ENCODE measurements at regions not wholly inside any gene's neighbourhood (a gene's known extent, or its start where the extent isn't known, plus 50 kb on each side); places are given as distances from the start of the nearest gene placed in this dataset.

DNA sequence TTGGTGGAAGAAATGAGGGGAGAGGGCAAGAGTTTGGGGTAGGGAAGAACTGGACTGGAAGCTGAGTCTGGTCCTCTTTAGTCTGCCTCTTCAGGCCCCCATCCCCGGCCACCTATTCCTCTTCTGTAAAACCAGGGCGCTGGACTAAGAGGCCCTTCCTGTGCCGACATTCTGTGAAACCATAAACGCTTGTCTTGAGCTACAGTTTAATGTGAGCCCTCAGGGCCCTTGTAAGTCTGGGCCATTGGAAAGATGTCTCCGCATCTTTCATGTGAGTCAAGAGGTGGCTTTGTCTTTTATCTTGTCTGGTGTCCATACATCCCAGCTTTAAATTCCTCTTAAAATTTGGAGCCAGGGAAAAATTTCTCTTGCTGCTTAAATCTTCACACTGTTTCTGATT is 90.6 kb downstream of the PLCE1 start (continued):
- TF ChIP-seq, protein P1, sequence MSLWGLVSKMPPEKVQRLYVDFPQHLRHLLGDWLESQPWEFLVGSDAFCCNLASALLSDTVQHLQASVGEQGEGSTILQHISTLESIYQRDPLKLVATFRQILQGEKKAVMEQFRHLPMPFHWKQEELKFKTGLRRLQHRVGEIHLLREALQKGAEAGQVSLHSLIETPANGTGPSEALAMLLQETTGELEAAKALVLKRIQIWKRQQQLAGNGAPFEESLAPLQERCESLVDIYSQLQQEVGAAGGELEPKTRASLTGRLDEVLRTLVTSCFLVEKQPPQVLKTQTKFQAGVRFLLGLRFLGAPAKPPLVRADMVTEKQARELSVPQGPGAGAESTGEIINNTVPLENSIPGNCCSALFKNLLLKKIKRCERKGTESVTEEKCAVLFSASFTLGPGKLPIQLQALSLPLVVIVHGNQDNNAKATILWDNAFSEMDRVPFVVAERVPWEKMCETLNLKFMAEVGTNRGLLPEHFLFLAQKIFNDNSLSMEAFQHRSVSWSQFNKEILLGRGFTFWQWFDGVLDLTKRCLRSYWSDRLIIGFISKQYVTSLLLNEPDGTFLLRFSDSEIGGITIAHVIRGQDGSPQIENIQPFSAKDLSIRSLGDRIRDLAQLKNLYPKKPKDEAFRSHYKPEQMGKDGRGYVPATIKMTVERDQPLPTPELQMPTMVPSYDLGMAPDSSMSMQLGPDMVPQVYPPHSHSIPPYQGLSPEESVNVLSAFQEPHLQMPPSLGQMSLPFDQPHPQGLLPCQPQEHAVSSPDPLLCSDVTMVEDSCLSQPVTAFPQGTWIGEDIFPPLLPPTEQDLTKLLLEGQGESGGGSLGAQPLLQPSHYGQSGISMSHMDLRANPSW (CRISPR knock-in tag; IDR thresholded peaks at IDR 0.05; ENCODE audit: borderline replicate concordance) = no peak
- TF ChIP-seq ARNTL (CRISPR knock-in tag; IDR thresholded peaks at IDR 0.05) = no peak
- TF ChIP-seq ZBTB7B (CRISPR knock-in tag; IDR thresholded peaks at IDR 0.05) = no peak
- TF ChIP-seq, protein P2, sequence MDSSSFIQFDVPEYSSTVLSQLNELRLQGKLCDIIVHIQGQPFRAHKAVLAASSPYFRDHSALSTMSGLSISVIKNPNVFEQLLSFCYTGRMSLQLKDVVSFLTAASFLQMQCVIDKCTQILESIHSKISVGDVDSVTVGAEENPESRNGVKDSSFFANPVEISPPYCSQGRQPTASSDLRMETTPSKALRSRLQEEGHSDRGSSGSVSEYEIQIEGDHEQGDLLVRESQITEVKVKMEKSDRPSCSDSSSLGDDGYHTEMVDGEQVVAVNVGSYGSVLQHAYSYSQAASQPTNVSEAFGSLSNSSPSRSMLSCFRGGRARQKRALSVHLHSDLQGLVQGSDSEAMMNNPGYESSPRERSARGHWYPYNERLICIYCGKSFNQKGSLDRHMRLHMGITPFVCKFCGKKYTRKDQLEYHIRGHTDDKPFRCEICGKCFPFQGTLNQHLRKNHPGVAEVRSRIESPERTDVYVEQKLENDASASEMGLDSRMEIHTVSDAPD (CRISPR knock-in tag; IDR thresholded peaks at IDR 0.05) = no peak
- TF ChIP-seq TCF12 (IDR thresholded peaks at IDR 0.05) = no peak
- no peak for TF ChIP-seq TCF12 (CRISPR knock-in tag; IDR thresholded peaks at IDR 0.05)
- TF ChIP-seq ZNF883 (CRISPR knock-in tag; IDR thresholded peaks at IDR 0.05; ENCODE audit: not compliant biosample characterization) = no peak
- no peak for TF ChIP-seq STAG1 (CRISPR knock-in tag; IDR thresholded peaks at IDR 0.05)

DNA sequence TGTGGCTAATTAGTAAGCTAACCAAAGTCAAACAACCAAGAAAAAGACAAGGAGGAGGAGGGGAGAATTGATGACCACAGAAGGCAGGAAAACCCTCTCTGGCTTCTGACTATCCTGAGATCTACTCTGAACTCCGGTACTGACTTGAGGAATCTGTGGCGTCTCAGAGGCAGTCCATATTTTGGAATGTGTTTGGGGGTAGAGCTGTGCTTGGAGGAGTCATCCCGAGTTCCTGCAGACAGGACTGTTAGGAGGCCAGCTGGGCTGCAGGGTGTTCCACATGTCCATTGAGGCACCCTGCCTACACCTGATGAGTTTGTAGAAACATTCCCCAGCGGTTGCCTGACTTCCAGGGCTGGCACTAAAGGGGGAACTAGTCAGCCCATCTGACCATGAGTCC is 91.6 kb downstream of the PLCE1 start:
- H3K4me3 ChIP-seq (replicated peaks in 1 of 3; ENCODE audit: insufficient read depth in 1 of 3, low read depth in 2 of 3, low read length in 3 of 3) = no peak overlapping the region
- in situ Hi-C loops (cut with HindIII; ENCODE audit: extremely low pct_ligation_motif_present, low pct_unique_long_range_greater_than_20kb) (no loop called here), intact Hi-C loops (cut with micrococcal nuclease; ENCODE audit: unreplicated experiment) (no loop called here)
- FAIRE-seq = no peak
- H2AFZ ChIP-seq (ENCODE audit: low read length) = no peak overlapping the region
- WGBS (ENCODE audit: low lambda C conversion rate) = 55% methylated on average over 3 of the region's 4 CpGs
- no peaks in the 10 kb centered on the region for H3K79me2 ChIP-seq (ENCODE audit: insufficient read depth, low read length)
- H3K27me3 ChIP-seq (ENCODE audit: control insufficient read depth in 1 of 2, insufficient read depth in 2 of 2, low read length in 2 of 2) = no peaks in the 10 kb centered on the region; a peak in 1 of 5 replicates
- DNase-seq (ENCODE audit: low spot score) = no peak
- H3K27ac ChIP-seq (ENCODE audit: extremely low read length, insufficient read depth, low read length) = no peak overlapping the region
- no peaks in the 10 kb centered on the region for H3K4me1 ChIP-seq (ENCODE audit: insufficient read depth, low read length)
- CTCF ChIA-PET (ENCODE audit: low intra/inter-chr PET ratio, low total read pairs) = no interaction called here
- no peak overlapping the region for H3K9ac ChIP-seq (ENCODE audit: insufficient read depth, low read depth, low read length)
- no peak overlapping the region for H3K4me2 ChIP-seq (ENCODE audit: low read depth, low read length)
- H4K20me1 ChIP-seq (ENCODE audit: insufficient read depth, low read length) = no peaks in the 10 kb centered on the region
- H3K36me3 ChIP-seq (replicated peaks in 1 of 2; ENCODE audit: control insufficient read depth in 1 of 2, insufficient read depth in 2 of 2, low read length in 2 of 2) = no peaks in the 10 kb centered on the region
- H3K9me3 ChIP-seq (ENCODE audit: low read length) = peaks cover 10% of the 10 kb centered on the region; the same call in 1 of the 2 replicates
- no peak for ATAC-seq
- BruUV-seq (replicated peaks) = no TSS peak
- POLR2A ChIA-PET = no interaction called here
- TF ChIP-seq SSRP1 (CRISPR knock-in tag; IDR thresholded peaks at IDR 0.05) = no peak
- TF ChIP-seq PHB2 (IDR thresholded peaks at IDR 0.05; ENCODE audit: partially characterized antibody) = no peak
- TF ChIP-seq ARNT (IDR thresholded peaks at IDR 0.05) = no peak
- TF ChIP-seq, protein P3, sequence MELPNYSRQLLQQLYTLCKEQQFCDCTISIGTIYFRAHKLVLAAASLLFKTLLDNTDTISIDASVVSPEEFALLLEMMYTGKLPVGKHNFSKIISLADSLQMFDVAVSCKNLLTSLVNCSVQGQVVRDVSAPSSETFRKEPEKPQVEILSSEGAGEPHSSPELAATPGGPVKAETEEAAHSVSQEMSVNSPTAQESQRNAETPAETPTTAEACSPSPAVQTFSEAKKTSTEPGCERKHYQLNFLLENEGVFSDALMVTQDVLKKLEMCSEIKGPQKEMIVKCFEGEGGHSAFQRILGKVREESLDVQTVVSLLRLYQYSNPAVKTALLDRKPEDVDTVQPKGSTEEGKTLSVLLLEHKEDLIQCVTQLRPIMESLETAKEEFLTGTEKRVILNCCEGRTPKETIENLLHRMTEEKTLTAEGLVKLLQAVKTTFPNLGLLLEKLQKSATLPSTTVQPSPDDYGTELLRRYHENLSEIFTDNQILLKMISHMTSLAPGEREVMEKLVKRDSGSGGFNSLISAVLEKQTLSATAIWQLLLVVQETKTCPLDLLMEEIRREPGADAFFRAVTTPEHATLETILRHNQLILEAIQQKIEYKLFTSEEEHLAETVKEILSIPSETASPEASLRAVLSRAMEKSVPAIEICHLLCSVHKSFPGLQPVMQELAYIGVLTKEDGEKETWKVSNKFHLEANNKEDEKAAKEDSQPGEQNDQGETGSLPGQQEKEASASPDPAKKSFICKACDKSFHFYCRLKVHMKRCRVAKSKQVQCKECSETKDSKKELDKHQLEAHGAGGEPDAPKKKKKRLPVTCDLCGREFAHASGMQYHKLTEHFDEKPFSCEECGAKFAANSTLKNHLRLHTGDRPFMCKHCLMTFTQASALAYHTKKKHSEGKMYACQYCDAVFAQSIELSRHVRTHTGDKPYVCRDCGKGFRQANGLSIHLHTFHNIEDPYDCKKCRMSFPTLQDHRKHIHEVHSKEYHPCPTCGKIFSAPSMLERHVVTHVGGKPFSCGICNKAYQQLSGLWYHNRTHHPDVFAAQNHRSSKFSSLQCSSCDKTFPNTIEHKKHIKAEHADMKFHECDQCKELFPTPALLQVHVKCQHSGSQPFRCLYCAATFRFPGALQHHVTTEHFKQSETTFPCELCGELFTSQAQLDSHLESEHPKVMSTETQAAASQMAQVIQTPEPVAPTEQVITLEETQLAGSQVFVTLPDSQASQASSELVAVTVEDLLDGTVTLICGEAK (IDR thresholded peaks at IDR 0.05) = no peak
- TF ChIP-seq, protein P3 (CRISPR knock-in tag; IDR thresholded peaks at IDR 0.05) = no peak
